OCI-LY7 (cell line): ENCODE measurements at regions not wholly inside any gene's neighbourhood (a gene's known extent, or its start where the extent isn't known, plus 50 kb on each side); places are given as distances from the start of the nearest gene placed in this dataset.

ENCODE experiments used
- BruUV-seq: library from RNA; stranded (reverse); fragments of 400-500 nt; replicated peaks from 2 replicates; lab custom pipeline; 2021; lab: Mats Ljungman, UMichigan
- CTCF ChIA-PET: fragments of 300-600 bp; sonication (Branson Sonifier 250); formaldehyde crosslinking; loops from one replicate; lab custom pipeline; 2022; ENCODE audit warnings: antibody characterized with exemption; ENCODE audit not compliant: unreplicated experiment; lab: Charles Lee
- POLR2A ChIA-PET: fragments of 300-600 bp; sonication (Branson Sonifier 250); formaldehyde crosslinking; loops from one replicate; lab custom pipeline; 2022; ENCODE audit warnings: antibody characterized with exemption; lab: Charles Lee
- DNase-seq: peaks from one replicate; pipeline ENCODE4 v3.0.0-alpha.2; 2015; ENCODE audit warnings: low spot score
- H2AFZ ChIP-seq: fragments of 200-600 bp; sonication (generic), shearing (Covaris generic); 2 replicates; pipeline ENCODE4 v1.6.1; 2014; ENCODE audit warnings: mild to moderate bottlenecking, antibody characterized with exemption, low read length, moderate library complexity
- H3K27ac ChIP-seq: fragments of 200-600 bp; sonication (generic); 2 replicates; pipeline ENCODE4 v1.5.1; 2014; ENCODE audit warnings: mixed run types, low read depth, mild to moderate bottlenecking, moderate library complexity, low read length, inconsistent platforms; ENCODE audit not compliant: poor library complexity, severe bottlenecking
- H3K36me3 ChIP-seq: fragments of 200-600 bp; sonication (generic); 2 replicates; pipeline ENCODE4 v1.6.1; 2014; ENCODE audit warnings: mild to moderate bottlenecking, antibody characterized with exemption, low read length, moderate library complexity, mixed read lengths; ENCODE audit not compliant: insufficient read depth
- H3K4me1 ChIP-seq: fragments of 200-600 bp; sonication (generic); 2 replicates; pipeline ENCODE4 v1.5.1; 2014; ENCODE audit warnings: mild to moderate bottlenecking, low read length; ENCODE audit not compliant: insufficient read depth, poor library complexity, severe bottlenecking
- H3K4me2 ChIP-seq: fragments of 200-600 bp; sonication (generic); 2 replicates; pipeline ENCODE4 v1.6.1; 2014; ENCODE audit warnings: mild to moderate bottlenecking, low read length
- H3K4me3 ChIP-seq: fragments of 200-600 bp; sonication (generic); 2 replicates; pipeline ENCODE4 v1.5.1; 2014; ENCODE audit warnings: mild to moderate bottlenecking, low read depth, low read length; ENCODE audit not compliant: poor library complexity, severe bottlenecking
- H3K79me2 ChIP-seq: fragments of 200-600 bp; sonication (generic); 2 replicates; pipeline ENCODE4 v1.6.1; 2016; ENCODE audit warnings: low read depth, mild to moderate bottlenecking, low read length, moderate library complexity, mixed read lengths; ENCODE audit not compliant: insufficient read depth
- H3K9me2 ChIP-seq: fragments of 200-600 bp; sonication (generic); 2 replicates; pipeline ENCODE4 v1.6.1; 2016; ENCODE audit warnings: mild to moderate bottlenecking, low read length, mixed read lengths; ENCODE audit not compliant: insufficient read depth
- H3K9me3 ChIP-seq: fragments of 200-600 bp; sonication (generic); 2 replicates; pipeline ENCODE4 v1.6.1; 2014; ENCODE audit warnings: mild to moderate bottlenecking, mixed run types, low read length, mixed read lengths
- H4K20me1 ChIP-seq: fragments of 200-600 bp; sonication (generic); 2 replicates; pipeline ENCODE4 v1.6.1; 2014; ENCODE audit warnings: mild to moderate bottlenecking, antibody characterized with exemption, low read length, moderate library complexity, mixed read lengths; ENCODE audit not compliant: insufficient read depth
- EZH2phosphoT487 ChIP-seq: fragments of 200-600 bp; sonication (generic); IDR thresholded peaks from 2 replicates; pipeline ENCODE4 v1.6.1; 2018; ENCODE audit warnings: low read depth, borderline replicate concordance, mild to moderate bottlenecking, mixed run types, antibody characterized with exemption, low read length, moderate library complexity, mixed read lengths
- intact Hi-C: fragments of 100-400 bp; cut with micrococcal nuclease; formaldehyde crosslinking; loops from one replicate; pipeline ENCODE4 v1.10.0; 2022; ENCODE audit not compliant: unreplicated experiment
- TF ChIP-seq, protein P1 (sequence below): fragments of 200-600 bp; sonication (generic); conservative IDR thresholded peaks from 2 replicates; pipeline ENCODE4 v1.5.1; 2014; ENCODE audit warnings: mild to moderate bottlenecking, antibody characterized with exemption, low read length, moderate library complexity, mixed read lengths

DNA sequence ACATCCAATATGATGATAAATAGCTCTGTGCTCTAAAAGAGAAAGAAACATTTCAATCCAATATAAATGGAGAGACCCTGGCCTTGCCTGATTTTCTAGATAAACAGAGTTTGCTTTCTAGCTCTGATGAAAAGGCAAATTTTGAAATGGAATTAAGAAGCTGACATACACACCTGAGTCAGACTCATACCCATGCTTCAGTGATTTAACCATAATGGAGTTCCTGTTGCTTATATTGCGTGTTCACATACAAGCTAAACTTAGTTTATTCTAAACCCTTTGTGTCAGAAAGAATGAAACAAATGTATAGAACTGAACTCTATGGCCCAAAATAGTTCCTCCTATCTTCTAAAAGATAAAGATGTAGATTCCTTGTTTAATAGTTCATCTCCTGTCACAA is 760.8 kb upstream of the ARPP21 start:
- H3K4me2 ChIP-seq: peak overlapping the region; percentile 44
- no TSS peak for BruUV-seq
- no peaks in the 10 kb centered on the region for H4K20me1 ChIP-seq
- TF ChIP-seq, protein P1, sequence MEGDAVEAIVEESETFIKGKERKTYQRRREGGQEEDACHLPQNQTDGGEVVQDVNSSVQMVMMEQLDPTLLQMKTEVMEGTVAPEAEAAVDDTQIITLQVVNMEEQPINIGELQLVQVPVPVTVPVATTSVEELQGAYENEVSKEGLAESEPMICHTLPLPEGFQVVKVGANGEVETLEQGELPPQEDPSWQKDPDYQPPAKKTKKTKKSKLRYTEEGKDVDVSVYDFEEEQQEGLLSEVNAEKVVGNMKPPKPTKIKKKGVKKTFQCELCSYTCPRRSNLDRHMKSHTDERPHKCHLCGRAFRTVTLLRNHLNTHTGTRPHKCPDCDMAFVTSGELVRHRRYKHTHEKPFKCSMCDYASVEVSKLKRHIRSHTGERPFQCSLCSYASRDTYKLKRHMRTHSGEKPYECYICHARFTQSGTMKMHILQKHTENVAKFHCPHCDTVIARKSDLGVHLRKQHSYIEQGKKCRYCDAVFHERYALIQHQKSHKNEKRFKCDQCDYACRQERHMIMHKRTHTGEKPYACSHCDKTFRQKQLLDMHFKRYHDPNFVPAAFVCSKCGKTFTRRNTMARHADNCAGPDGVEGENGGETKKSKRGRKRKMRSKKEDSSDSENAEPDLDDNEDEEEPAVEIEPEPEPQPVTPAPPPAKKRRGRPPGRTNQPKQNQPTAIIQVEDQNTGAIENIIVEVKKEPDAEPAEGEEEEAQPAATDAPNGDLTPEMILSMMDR: no peak
- TF ChIP-seq EZH2phosphoT487: no peak
- H3K4me1 ChIP-seq: peaks cover 16% of the 10 kb centered on the region
- H3K4me3 ChIP-seq: no peak overlapping the region
- H3K9me2 ChIP-seq: no peaks in the 10 kb centered on the region
- H3K36me3 ChIP-seq: no peaks in the 10 kb centered on the region
- peak; percentile 13 for DNase-seq
- H2AFZ ChIP-seq: peak overlapping the region; percentile 50; the same call in 1 of the 2 replicates
- no peak overlapping the region for H3K27ac ChIP-seq
- POLR2A ChIA-PET: interaction anchor here (0.6 to 1.2 kb wide), 5 partner anchors 15 to 1503 kb away, joined by 3 to 4 read pairs (median 3); no protein-coding TSS in a partner anchor
- CTCF ChIA-PET: no interaction called here
- H3K9me3 ChIP-seq: 0 out of 2 replicates have a peak, but pooled peaks cover 6% of the 10 kb centered on the region
- intact Hi-C loops: loop anchor here (10.0 kb wide), 1 partner anchor 786 kb away; no protein-coding TSS in a partner anchor
- H3K79me2 ChIP-seq: no peaks in the 10 kb centered on the region

DNA sequence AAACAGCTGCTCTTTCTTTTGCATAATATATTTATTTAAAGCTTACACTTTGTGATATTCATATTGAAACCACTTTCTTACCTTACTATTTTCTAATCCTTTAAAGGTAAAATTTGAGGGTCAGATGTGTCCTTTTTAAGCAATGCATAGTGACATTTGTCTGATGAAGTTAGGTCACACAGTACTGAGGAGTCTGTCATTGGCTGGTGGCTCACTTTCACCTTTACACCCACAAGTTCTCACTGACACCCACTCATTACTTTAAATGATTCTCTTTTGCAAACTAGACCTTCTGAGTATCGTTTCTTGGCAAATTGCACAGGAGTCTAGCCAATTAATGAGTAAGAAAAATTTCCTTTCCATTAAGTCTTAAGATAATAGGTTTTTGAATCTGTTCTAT is 758.3 kb upstream of the ARPP21 start:
- Histone ChIP-seq H3K9me3 (0 out of 2 replicates have a peak, but pooled peaks cover 6% of the 10 kb centered on the region), H3K4me3 (no peak overlapping the region), H3K9me2 (no peaks in the 10 kb centered on the region), H3K4me1 (peaks cover 13% of the 10 kb centered on the region), H3K4me2 (no peak overlapping the region), H3K36me3 (no peaks in the 10 kb centered on the region), H2AFZ (no peak overlapping the region), H3K79me2 (no peaks in the 10 kb centered on the region), H4K20me1 (no peaks in the 10 kb centered on the region), H3K27ac (no peak overlapping the region)
- no TSS peak for BruUV-seq
- ChIA-PET POLR2A (no interaction called here), CTCF (no interaction called here)
- intact Hi-C loops: no loop called here
- no peak for TF ChIP-seq EZH2phosphoT487
- TF ChIP-seq, protein P1: no peak
- DNase-seq: no peak

DNA sequence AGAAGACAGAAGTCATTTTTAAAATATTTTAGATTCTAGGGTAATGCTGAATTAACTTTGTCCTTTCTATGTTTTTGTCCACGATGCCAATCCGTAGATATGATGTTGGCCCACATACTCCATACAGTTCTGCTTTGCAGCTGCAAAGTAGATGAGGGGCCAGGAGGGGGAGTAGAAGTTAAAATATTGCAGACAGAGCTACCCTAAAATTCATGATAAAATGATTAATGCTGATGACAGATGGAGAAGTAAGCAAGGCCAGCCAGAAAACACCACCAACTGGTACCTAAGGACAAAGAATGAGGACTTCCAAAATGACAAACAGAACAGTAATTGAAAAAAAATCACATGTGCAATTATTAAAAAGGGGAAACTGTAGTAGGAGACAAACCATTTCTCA is 756.6 kb upstream of the ARPP21 start:
- H3K4me2 ChIP-seq: no peak overlapping the region
- intact Hi-C loops: no loop called here
- TF ChIP-seq EZH2phosphoT487: no peak
- TF ChIP-seq, protein P1: peak; percentile 61
- ChIA-PET POLR2A (no interaction called here), CTCF (no interaction called here)
- no peak overlapping the region for H3K4me3 ChIP-seq
- BruUV-seq: no TSS peak
- H4K20me1 ChIP-seq: no peaks in the 10 kb centered on the region
- no peaks in the 10 kb centered on the region for H3K79me2 ChIP-seq
- H3K9me3 ChIP-seq: no peaks in the 10 kb centered on the region
- no peak overlapping the region for H3K27ac ChIP-seq
- H3K36me3 ChIP-seq: no peaks in the 10 kb centered on the region
- H3K4me1 ChIP-seq: peaks cover 7% of the 10 kb centered on the region
- no peaks in the 10 kb centered on the region for H3K9me2 ChIP-seq
- peak; percentile 10 for DNase-seq
- no peak overlapping the region for H2AFZ ChIP-seq
